GM18873 (cell line): ENCODE measurements at regions not wholly inside any gene's neighbourhood (a gene's known extent, or its start where the extent isn't known, plus 50 kb on each side); places are given as distances from the start of the nearest gene placed in this dataset.
"Not testable (repeated sequence)": the region's sequence is repeated elsewhere in the genome, so short reads cannot be mapped to it uniquely, and the experiment has no call there.

ENCODE experiments used
- ATAC-seq: cut with Tn5 transposase; IDR thresholded peaks from one replicate; pipeline ENCODE4 v1.9.1; 2021; ENCODE audit warnings: mild to moderate bottlenecking, moderate library complexity, moderate number of reproducible peaks; ENCODE audit not compliant: unreplicated experiment, low FRiP score

GRCh38 chr3:104396974-104397669, 969.6 kb upstream of the ALCAM start:
- ATAC-seq, result no peak

GRCh38 chr3:104397713-104398112, 969.0 kb upstream of the ALCAM start:
- ATAC-seq, result no peak

GRCh38 chr3:104402902-104403301, 963.8 kb upstream of the ALCAM start:
- ATAC-seq, result no peak

- ATAC-seq, result no peak
Observed at GRCh38 chr3:104411757-104412156, 955.0 kb upstream of the ALCAM start.

GRCh38 chr3:104412608-104413580, 953.8 kb upstream of the ALCAM start:
- no peak for ATAC-seq

GRCh38 chr3:104428337-104428925, 938.3 kb upstream of the ALCAM start:
- ATAC-seq, result no peak

GRCh38 chr3:104429727-104430126, 937.0 kb upstream of the ALCAM start:
- no peak for ATAC-seq

- no peak for ATAC-seq
Observed at GRCh38 chr3:104436506-104436905, 930.2 kb upstream of the ALCAM start.

GRCh38 chr3:104437131-104437750, 929.5 kb upstream of the ALCAM start:
- no peak for ATAC-seq

GRCh38 chr3:104437891-104438290, 928.8 kb upstream of the ALCAM start:
- no peak for ATAC-seq

GRCh38 chr3:104438706-104439105, 928.0 kb upstream of the ALCAM start:
- no peak for ATAC-seq

- not testable (repeated sequence) for ATAC-seq
Observed at GRCh38 chr3:104445252-104445919, 921.3 kb upstream of the ALCAM start.

- ATAC-seq, result no peak
Observed at GRCh38 chr3:104447681-104448080, 919.0 kb upstream of the ALCAM start.

GRCh38 chr3:104452697-104453096, 914.0 kb upstream of the ALCAM start:
- ATAC-seq, result no peak

GRCh38 chr3:104458657-104459056, 908.1 kb upstream of the ALCAM start:
- ATAC-seq, result no peak

- ATAC-seq, result peak; percentile 73
Observed at GRCh38 chr3:104460477-104461406, 906.0 kb upstream of the ALCAM start.

- no peak for ATAC-seq
Observed at GRCh38 chr3:104461431-104461830, 905.3 kb upstream of the ALCAM start.

GRCh38 chr3:104472221-104472620, 894.5 kb upstream of the ALCAM start:
- no peak for ATAC-seq

- no peak for ATAC-seq
Observed at GRCh38 chr3:104474011-104474410, 892.7 kb upstream of the ALCAM start.
